Lower leg skin (tissue), 3 donors: ENCODE measurements at regions not wholly inside any gene's neighbourhood (a gene's known extent, or its start where the extent isn't known, plus 50 kb on each side); places are given as distances from the start of the nearest gene placed in this dataset.

Source experiments
- CTCF ChIP-seq, 3 donors: fragments of 450-650 bp; IDR thresholded peaks; one replicate each; pipeline ENCODE4 v1.5.1; 2016; ENCODE audit warnings: antibody characterized with exemption in 3 of 3, mild to moderate bottlenecking in 3 of 3, moderate library complexity in 2 of 3
- POLR2A ChIP-seq, 2 donors: fragments of 450-650 bp; IDR thresholded peaks; one replicate each; pipeline ENCODE4 v1.6.1; 2016 to 2017; ENCODE audit warnings: antibody characterized with exemption in 2 of 2, mild to moderate bottlenecking in 1 of 2, moderate library complexity in 1 of 2

DNA sequence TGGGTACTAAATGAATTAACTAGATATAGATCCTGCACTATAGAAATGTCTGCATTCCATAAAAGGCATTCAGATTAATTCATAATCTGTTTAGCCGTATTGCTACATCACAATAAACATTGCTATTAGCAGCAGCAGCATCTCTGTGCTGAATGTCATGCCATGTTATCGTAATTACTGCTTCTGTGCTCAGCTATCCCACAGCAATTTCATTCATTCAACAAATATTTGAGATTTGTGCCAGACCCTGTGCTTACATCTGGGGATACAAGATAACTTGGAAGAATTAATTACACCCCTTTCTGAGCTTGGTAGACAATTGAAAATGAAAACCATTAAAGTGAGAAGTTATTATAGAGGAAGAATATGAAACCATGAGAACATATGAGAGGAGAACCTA lies 185.8 kb upstream of the C11orf87 start:
- TF ChIP-seq CTCF (IDR thresholded peaks at IDR 0.05) (no peak), POLR2A (IDR thresholded peaks at IDR 0.05) (no peak)
